CD14-positive monocyte (primary cell): ENCODE measurements at regions not wholly inside any gene's neighbourhood (a gene's known extent, or its start where the extent isn't known, plus 50 kb on each side); places are given as distances from the start of the nearest gene placed in this dataset.

Experiments
- DNase-seq, 3 donors: peaks; one replicate each; pipeline ENCODE4 v3.0.0-alpha.2; 2011 to 2022
- H2AFZ ChIP-seq: 2 replicates; pipeline ENCODE4 v1.6.0; 2012; ENCODE audit warnings: mild to moderate bottlenecking, low read depth, low read length, inconsistent platforms; ENCODE audit not compliant: insufficient read depth, poor library complexity, severe bottlenecking
- H3K27ac ChIP-seq, 2 donors: 1 replicate in 1 of 2; 2 replicates in 1 of 2; pipeline ENCODE4 v1.5.1; 2012 to 2013; ENCODE audit warnings: low read length in 2 of 2, control low read depth in 1 of 2, inconsistent platforms in 1 of 2, low read depth in 1 of 2, mild to moderate bottlenecking in 1 of 2
- H3K27me3 ChIP-seq, 2 donors: one replicate each; pipeline versions ENCODE4 v1.6.0 to v1.6.1; 2011 to 2013; ENCODE audit warnings: low read length in 2 of 2; ENCODE audit not compliant: control insufficient read depth in 2 of 2, insufficient read depth in 2 of 2
- H3K36me3 ChIP-seq, 2 donors: replicated peaks in 1 of 2; 1 replicate in 1 of 2; 2 replicates in 1 of 2; pipeline versions ENCODE4 v1.5.1 to v1.6.1; 2012 to 2013; ENCODE audit warnings: low read length in 2 of 2, control low read depth in 1 of 2, inconsistent platforms in 1 of 2, mild to moderate bottlenecking in 1 of 2; ENCODE audit not compliant: insufficient read depth in 2 of 2, control insufficient read depth in 1 of 2
- H3K4me1 ChIP-seq, 2 donors: 1 replicate in 1 of 2; 2 replicates in 1 of 2; pipeline versions ENCODE4 v1.5.1 to v1.6.1; 2012 to 2013; ENCODE audit warnings: low read length in 2 of 2, control low read depth in 1 of 2, inconsistent platforms in 1 of 2, mild to moderate bottlenecking in 1 of 2, moderate library complexity in 1 of 2; ENCODE audit not compliant: insufficient read depth in 2 of 2, control insufficient read depth in 1 of 2
- H3K4me2 ChIP-seq: replicated peaks from 2 replicates; pipeline ENCODE3; 2012; ENCODE audit warnings: low read length, moderate library complexity, mild to moderate bottlenecking; ENCODE audit not compliant: poor library complexity, severe bottlenecking; ENCODE audit errors: extremely low read depth
- H3K4me3 ChIP-seq, 3 experiments: fragments of 200-600 bp in 1 of 3; sonication (generic) in 1 of 3; replicated peaks in 1 of 3; 1 replicate in 2 of 3; 2 replicates in 1 of 3; pipeline ENCODE4 v1.5.1; 2011 to 2013; ENCODE audit warnings: low read length in 3 of 3, mild to moderate bottlenecking in 3 of 3, control low read depth in 2 of 3, low read depth in 2 of 3, inconsistent platforms in 1 of 3, moderate library complexity in 1 of 3
- H3K79me2 ChIP-seq: 2 replicates; pipeline ENCODE4 v1.6.0; 2012; ENCODE audit warnings: mild to moderate bottlenecking, control low read depth, inconsistent platforms, low read length, moderate library complexity; ENCODE audit not compliant: insufficient read depth
- H3K9ac ChIP-seq: 2 replicates; pipeline ENCODE4 v1.6.0; 2017; ENCODE audit warnings: low read length, mild to moderate bottlenecking; ENCODE audit not compliant: insufficient read depth, poor library complexity, severe bottlenecking
- H3K9me3 ChIP-seq, 2 donors: replicated peaks in 1 of 2; 1 replicate in 1 of 2; 2 replicates in 1 of 2; pipeline versions ENCODE4 v1.5.1 to v1.6.1; 2012 to 2013; ENCODE audit warnings: low read length in 2 of 2, control low read depth in 1 of 2; ENCODE audit not compliant: control insufficient read depth in 1 of 2, insufficient read depth in 1 of 2
- H4K20me1 ChIP-seq: 2 replicates; pipeline ENCODE4 v1.6.0; 2012; ENCODE audit warnings: mild to moderate bottlenecking, low read length, control low read depth, moderate library complexity; ENCODE audit not compliant: insufficient read depth
- H3K27ac Mint-ChIP-seq, 7 donors: one replicate each; pipeline ENCODE4 v1.8.0; 2020; ENCODE audit warnings: mild to moderate bottlenecking in 7 of 7, mixed read lengths in 7 of 7, moderate library complexity in 6 of 7, inconsistent platforms in 2 of 7
- H3K27me3 Mint-ChIP-seq, 3 donors: one replicate each; pipeline ENCODE4 v1.8.0; 2021 to 2022; ENCODE audit warnings: low read depth in 3 of 3, mild to moderate bottlenecking in 3 of 3, mixed read lengths in 3 of 3, moderate library complexity in 3 of 3, inconsistent platforms in 1 of 3
- H3K36me3 Mint-ChIP-seq, 2 donors: one replicate each; pipeline ENCODE4 v1.8.0; 2020; ENCODE audit warnings: mixed read lengths in 2 of 2, inconsistent platforms in 1 of 2, mild to moderate bottlenecking in 1 of 2
- H3K4me1 Mint-ChIP-seq: one replicate; pipeline ENCODE4 v1.8.0; 2020; ENCODE audit warnings: mild to moderate bottlenecking, mixed read lengths
- H3K4me3 Mint-ChIP-seq, 2 donors: one replicate each; pipeline ENCODE4 v1.8.0; 2020; ENCODE audit warnings: mild to moderate bottlenecking in 2 of 2, mixed read lengths in 2 of 2, moderate library complexity in 1 of 2
- H3K9me3 Mint-ChIP-seq, 7 donors: one replicate each; pipeline ENCODE4 v1.8.0; 2020 to 2022; ENCODE audit warnings: mixed read lengths in 7 of 7, mild to moderate bottlenecking in 6 of 7, moderate library complexity in 6 of 7, inconsistent platforms in 2 of 7
- WGBS: methylation state at CpG from one replicate; pipeline ENCODE4 v1.1.5; 2013; ENCODE audit warnings: missing lambda C conversion rate; ENCODE audit not compliant: insufficient coverage; 5-methylcytosine and 5-hydroxymethylcytosine counted together
- intact Hi-C, 2 donors: fragments of 100-400 bp; cut with micrococcal nuclease; formaldehyde crosslinking; loops; one replicate each; pipeline versions ENCODE4 v1.15.0 to v1.15.1; 2023
- TF ChIP-seq, protein P1 (sequence below): fragments of 200-600 bp; IDR thresholded peaks from one replicate; pipeline ENCODE4 v1.8.0; 2022; ENCODE audit warnings: antibody characterized with exemption, mild to moderate bottlenecking

DNA sequence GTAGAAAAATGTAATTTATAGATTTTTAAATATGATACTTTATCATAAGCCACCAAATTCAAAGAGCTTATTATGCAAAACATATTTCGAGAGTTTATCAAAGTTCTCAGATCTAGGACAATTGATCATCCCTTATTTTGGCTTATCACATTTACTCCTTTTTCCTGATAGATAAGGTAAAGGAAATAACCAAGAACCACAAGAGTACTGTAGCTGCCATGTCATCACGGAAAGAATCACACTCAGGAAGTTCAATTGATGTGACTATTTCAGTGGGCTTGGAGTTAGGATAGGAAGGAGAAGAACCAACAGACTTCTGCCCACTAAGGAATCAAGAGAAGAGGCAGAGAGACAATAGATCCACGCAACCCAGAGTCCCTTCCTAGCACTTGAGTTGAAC, 142.7 kb upstream of the TMCO5A start:
- no peak overlapping the region for H2AFZ ChIP-seq
- H3K4me1 ChIP-seq, result no peaks in the 10 kb centered on the region
- no peak overlapping the region for H3K27ac Mint-ChIP-seq
- TF ChIP-seq, protein P1, sequence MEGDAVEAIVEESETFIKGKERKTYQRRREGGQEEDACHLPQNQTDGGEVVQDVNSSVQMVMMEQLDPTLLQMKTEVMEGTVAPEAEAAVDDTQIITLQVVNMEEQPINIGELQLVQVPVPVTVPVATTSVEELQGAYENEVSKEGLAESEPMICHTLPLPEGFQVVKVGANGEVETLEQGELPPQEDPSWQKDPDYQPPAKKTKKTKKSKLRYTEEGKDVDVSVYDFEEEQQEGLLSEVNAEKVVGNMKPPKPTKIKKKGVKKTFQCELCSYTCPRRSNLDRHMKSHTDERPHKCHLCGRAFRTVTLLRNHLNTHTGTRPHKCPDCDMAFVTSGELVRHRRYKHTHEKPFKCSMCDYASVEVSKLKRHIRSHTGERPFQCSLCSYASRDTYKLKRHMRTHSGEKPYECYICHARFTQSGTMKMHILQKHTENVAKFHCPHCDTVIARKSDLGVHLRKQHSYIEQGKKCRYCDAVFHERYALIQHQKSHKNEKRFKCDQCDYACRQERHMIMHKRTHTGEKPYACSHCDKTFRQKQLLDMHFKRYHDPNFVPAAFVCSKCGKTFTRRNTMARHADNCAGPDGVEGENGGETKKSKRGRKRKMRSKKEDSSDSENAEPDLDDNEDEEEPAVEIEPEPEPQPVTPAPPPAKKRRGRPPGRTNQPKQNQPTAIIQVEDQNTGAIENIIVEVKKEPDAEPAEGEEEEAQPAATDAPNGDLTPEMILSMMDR, result no peak
- intact Hi-C loops, result no loop called here
- H3K36me3 ChIP-seq, result no peaks in the 10 kb centered on the region
- no peak overlapping the region for H3K4me2 ChIP-seq
- H3K4me1 Mint-ChIP-seq, result no peaks in the 10 kb centered on the region
- no peak for DNase-seq
- H3K9me3 Mint-ChIP-seq, result peaks cover 0 to 3% (median 0%) of the 10 kb centered on the region in 7 donors
- no peak overlapping the region for H3K4me3 Mint-ChIP-seq
- H3K79me2 ChIP-seq, result no peaks in the 10 kb centered on the region
- no peaks in the 10 kb centered on the region for H3K27me3 ChIP-seq
- no peaks in the 10 kb centered on the region for H4K20me1 ChIP-seq
- H3K27ac ChIP-seq, result no peak overlapping the region
- 67% methylated on average over 1 of the region's 3 CpGs for WGBS
- H3K9ac ChIP-seq, result no peak overlapping the region
- H3K27me3 Mint-ChIP-seq, result no peaks in the 10 kb centered on the region
- H3K36me3 Mint-ChIP-seq, result no peaks in the 10 kb centered on the region
- H3K9me3 ChIP-seq, result no peaks in the 10 kb centered on the region
- H3K4me3 ChIP-seq, result no peak overlapping the region

GRCh38 chr15:37792351-37792750, 142.1 kb upstream of the TMCO5A start:
- Histone ChIP-seq H3K27ac (no peak overlapping the region), H3K9ac (no peak overlapping the region), H3K4me3 (no peak overlapping the region), H3K36me3 (no peaks in the 10 kb centered on the region), H3K27me3 (no peaks in the 10 kb centered on the region), H3K4me1 (no peaks in the 10 kb centered on the region), H3K9me3 (no peaks in the 10 kb centered on the region), H2AFZ (no peak overlapping the region), H3K4me2 (no peak overlapping the region), H3K79me2 (no peaks in the 10 kb centered on the region), H4K20me1 (no peaks in the 10 kb centered on the region)
- no peak overlapping the region for H3K27ac Mint-ChIP-seq
- no peaks in the 10 kb centered on the region for H3K27me3 Mint-ChIP-seq
- TF ChIP-seq, protein P1, result no peak
- H3K36me3 Mint-ChIP-seq, result no peaks in the 10 kb centered on the region
- WGBS, result 100% methylated on average over 1 of the region's 4 CpGs
- intact Hi-C loops, result no loop called here
- peaks cover 0 to 3% (median 0%) of the 10 kb centered on the region in 7 donors for H3K9me3 Mint-ChIP-seq
- DNase-seq, result no peak
- H3K4me1 Mint-ChIP-seq, result no peaks in the 10 kb centered on the region
- no peak overlapping the region for H3K4me3 Mint-ChIP-seq
